ENCODE measurements at regions not wholly inside any gene's neighbourhood (a gene's known extent, or its start where the extent isn't known, plus 50 kb on each side); places are given as distances from the start of the nearest gene placed in this dataset.

DNA sequence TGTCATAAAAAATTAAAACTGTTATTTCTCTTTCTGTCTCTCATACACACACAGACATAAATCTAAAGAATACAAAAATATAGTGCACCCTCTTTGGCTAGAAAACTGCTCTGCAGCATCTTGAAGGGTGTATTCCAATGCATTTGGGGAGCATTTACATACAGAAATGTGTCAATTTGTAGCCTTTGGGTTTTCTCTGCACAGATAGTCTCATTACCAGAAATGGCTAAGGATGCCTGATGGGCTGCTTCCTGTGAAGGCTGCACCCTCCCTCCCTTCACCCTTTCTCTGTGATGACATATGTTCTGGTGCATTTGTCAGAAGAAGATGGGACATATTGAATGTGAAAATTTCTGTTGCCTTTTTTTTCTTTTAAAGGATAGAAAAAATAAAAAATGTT lies 1239.3 kb downstream of the CDH11 start:
- H3K14ac ChIP-seq (ENCODE audit: low read length), result no peak overlapping the region
- H3K79me1 ChIP-seq (ENCODE audit: low read depth, low read length), result no peaks in the 10 kb centered on the region
- no peak overlapping the region for H3K27ac ChIP-seq (replicated peaks; ENCODE audit: low read length)
- no peak for DNase-seq (ENCODE audit: low spot score)
- H3K18ac ChIP-seq (ENCODE audit: low read length), result no peak overlapping the region
- no peak overlapping the region for H2BK12ac ChIP-seq (ENCODE audit: low read length)
- H2BK15ac ChIP-seq (ENCODE audit: low read length), result no peak overlapping the region
- no peak overlapping the region for H3K23ac ChIP-seq (ENCODE audit: low read depth, low read length, poor library complexity)
- no peak overlapping the region for H2AFZ ChIP-seq (ENCODE audit: low read length)
- no peak overlapping the region for H4K91ac ChIP-seq (ENCODE audit: low read depth, low read length, poor library complexity)
- no peak overlapping the region for H3K4me2 ChIP-seq (ENCODE audit: insufficient read depth, low read length, poor library complexity, severe bottlenecking)
- H2AK5ac ChIP-seq (ENCODE audit: low read depth, low read length), result no peak overlapping the region
- no peak overlapping the region for H3K4me3 ChIP-seq (ENCODE audit: low read length in 2 of 2)
- no peaks in the 10 kb centered on the region for H3K9me3 ChIP-seq (replicated peaks in 1 of 2; ENCODE audit: control insufficient read depth in 2 of 2, insufficient read depth in 1 of 2, low read depth in 1 of 2, low read length in 2 of 2)
- no peaks in the 10 kb centered on the region for H3K27me3 ChIP-seq (ENCODE audit: control insufficient read depth in 3 of 3, insufficient read depth in 3 of 3, low read depth in 1 of 3, low read length in 3 of 3)
- no peak overlapping the region for H3K4ac ChIP-seq (ENCODE audit: low read length)
- no peak overlapping the region for H2BK5ac ChIP-seq (ENCODE audit: low read length)
- H3K9ac ChIP-seq (ENCODE audit: low read depth, low read length, poor library complexity), result no peak overlapping the region
- H4K8ac ChIP-seq (ENCODE audit: low read depth, low read length), result no peak overlapping the region
- no peaks in the 10 kb centered on the region for H3K36me3 ChIP-seq (replicated peaks in 1 of 2; ENCODE audit: control insufficient read depth in 2 of 2, insufficient read depth in 2 of 2, low read length in 2 of 2)
- H2BK120ac ChIP-seq (ENCODE audit: low read depth, low read length), result no peak overlapping the region
- peaks cover 0 to under 1% of the 10 kb centered on the region in 2 donors for H3K4me1 ChIP-seq (ENCODE audit: control insufficient read depth in 2 of 2, insufficient read depth in 1 of 2, low read depth in 1 of 2, low read length in 2 of 2)

- no peak overlapping the region for H2AK5ac ChIP-seq (ENCODE audit: low read depth, low read length)
- no peak overlapping the region for H2BK15ac ChIP-seq (ENCODE audit: low read length)
- H3K27me3 ChIP-seq (ENCODE audit: control insufficient read depth in 3 of 3, insufficient read depth in 3 of 3, low read depth in 1 of 3, low read length in 3 of 3), result no peaks in the 10 kb centered on the region
- H4K8ac ChIP-seq (ENCODE audit: low read depth, low read length), result no peak overlapping the region
- no peak for DNase-seq (ENCODE audit: low spot score)
- no peak overlapping the region for H3K4ac ChIP-seq (ENCODE audit: low read length)
- no peak overlapping the region for H4K91ac ChIP-seq (ENCODE audit: low read depth, low read length, poor library complexity)
- H3K23ac ChIP-seq (ENCODE audit: low read depth, low read length, poor library complexity), result no peak overlapping the region
- H3K9ac ChIP-seq (ENCODE audit: low read depth, low read length, poor library complexity), result no peak overlapping the region
- no peak overlapping the region for H3K27ac ChIP-seq (replicated peaks; ENCODE audit: low read length)
- H3K36me3 ChIP-seq (replicated peaks in 1 of 2; ENCODE audit: control insufficient read depth in 2 of 2, insufficient read depth in 2 of 2, low read length in 2 of 2), result no peaks in the 10 kb centered on the region
- WGBS, 2 donors (ENCODE audit: extremely low coverage in 2 of 2, insufficient read length in 2 of 2, insufficient replicate concordance in 1 of 2), result no CpG with 5 or more reads among the region's 2 CpGs
- H3K79me1 ChIP-seq (ENCODE audit: low read depth, low read length), result no peaks in the 10 kb centered on the region
- no peak overlapping the region for H3K4me2 ChIP-seq (ENCODE audit: insufficient read depth, low read length, poor library complexity, severe bottlenecking)
- no peak overlapping the region for H3K4me3 ChIP-seq (ENCODE audit: low read length in 2 of 2)
- no peaks in the 10 kb centered on the region for H3K9me3 ChIP-seq (replicated peaks in 1 of 2; ENCODE audit: control insufficient read depth in 2 of 2, insufficient read depth in 1 of 2, low read depth in 1 of 2, low read length in 2 of 2)
- no peak overlapping the region for H3K14ac ChIP-seq (ENCODE audit: low read length)
- H3K18ac ChIP-seq (ENCODE audit: low read length), result no peak overlapping the region
- H2BK12ac ChIP-seq (ENCODE audit: low read length), result no peak overlapping the region
- H3K4me1 ChIP-seq (ENCODE audit: control insufficient read depth in 2 of 2, insufficient read depth in 1 of 2, low read depth in 1 of 2, low read length in 2 of 2), result peaks cover 0 to 4% of the 10 kb centered on the region in 2 donors
- no peak overlapping the region for H2BK5ac ChIP-seq (ENCODE audit: low read length)
- no peak overlapping the region for H2BK120ac ChIP-seq (ENCODE audit: low read depth, low read length)
- H2AFZ ChIP-seq (ENCODE audit: low read length), result no peak overlapping the region
These were observed 1240.9 kb downstream of the CDH11 start for GRCh38 chr16:63880948-63881347.

- Histone ChIP-seq H2AFZ (ENCODE audit: low read length) (no peak overlapping the region), H2BK15ac (ENCODE audit: low read length) (no peak overlapping the region), H3K27me3 (ENCODE audit: control insufficient read depth in 3 of 3, insufficient read depth in 3 of 3, low read depth in 1 of 3, low read length in 3 of 3) (no peaks in the 10 kb centered on the region), H2BK5ac (ENCODE audit: low read length) (no peak overlapping the region), H3K9ac (ENCODE audit: low read depth, low read length, poor library complexity) (no peak overlapping the region), H3K4me1 (ENCODE audit: control insufficient read depth in 2 of 2, insufficient read depth in 1 of 2, low read depth in 1 of 2, low read length in 2 of 2) (peaks cover 0 to 4% of the 10 kb centered on the region in 2 donors), H3K79me1 (ENCODE audit: low read depth, low read length) (no peaks in the 10 kb centered on the region), H3K23ac (ENCODE audit: low read depth, low read length, poor library complexity) (no peak overlapping the region), H4K8ac (ENCODE audit: low read depth, low read length) (no peak overlapping the region), H3K4me3 (ENCODE audit: low read length in 2 of 2) (no peak overlapping the region), H2BK12ac (ENCODE audit: low read length) (no peak overlapping the region), H3K9me3 (replicated peaks in 1 of 2; ENCODE audit: control insufficient read depth in 2 of 2, insufficient read depth in 1 of 2, low read depth in 1 of 2, low read length in 2 of 2) (no peaks in the 10 kb centered on the region), H3K18ac (ENCODE audit: low read length) (no peak overlapping the region), H4K91ac (ENCODE audit: low read depth, low read length, poor library complexity) (no peak overlapping the region), H3K27ac (replicated peaks; ENCODE audit: low read length) (no peak overlapping the region), H2AK5ac (ENCODE audit: low read depth, low read length) (no peak overlapping the region), H3K4ac (ENCODE audit: low read length) (no peak overlapping the region), H3K4me2 (ENCODE audit: insufficient read depth, low read length, poor library complexity, severe bottlenecking) (no peak overlapping the region), H3K36me3 (replicated peaks in 1 of 2; ENCODE audit: control insufficient read depth in 2 of 2, insufficient read depth in 2 of 2, low read length in 2 of 2) (no peaks in the 10 kb centered on the region), H3K14ac (ENCODE audit: low read length) (no peak overlapping the region), H2BK120ac (ENCODE audit: low read depth, low read length) (no peak overlapping the region)
- WGBS, 2 donors (ENCODE audit: extremely low coverage in 2 of 2, insufficient read length in 2 of 2, insufficient replicate concordance in 1 of 2), result no CpG with 5 or more reads among the region's 3 CpGs
- DNase-seq (ENCODE audit: low spot score), result no peak
These were observed 1244.5 kb downstream of the CDH11 start for GRCh38 chr16:63877401-63877800.

DNA sequence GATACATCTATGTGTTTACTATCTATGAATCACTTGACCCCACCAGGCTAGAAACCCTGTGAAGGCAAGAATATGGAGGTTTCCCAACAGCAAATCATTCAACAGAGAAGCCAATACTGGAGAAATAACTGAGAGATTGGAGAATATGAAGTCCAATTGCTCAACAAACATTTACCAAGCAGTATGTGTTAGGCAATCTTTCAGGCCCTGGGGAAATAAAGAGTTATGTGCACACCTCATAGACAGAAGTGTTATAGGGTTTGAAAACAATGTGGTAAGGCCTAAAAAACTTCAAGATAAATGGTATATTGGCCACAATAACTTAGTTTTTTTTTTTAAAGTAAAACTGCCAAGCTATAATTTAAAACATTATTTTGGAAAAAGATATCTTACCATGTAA lies 1245.8 kb downstream of the CDH11 start:
- Histone ChIP-seq H3K27me3 (ENCODE audit: control insufficient read depth in 3 of 3, insufficient read depth in 3 of 3, low read depth in 1 of 3, low read length in 3 of 3) (no peaks in the 10 kb centered on the region), H3K18ac (ENCODE audit: low read length) (no peak overlapping the region), H3K9me3 (replicated peaks in 1 of 2; ENCODE audit: control insufficient read depth in 2 of 2, insufficient read depth in 1 of 2, low read depth in 1 of 2, low read length in 2 of 2) (no peaks in the 10 kb centered on the region), H2BK5ac (ENCODE audit: low read length) (no peak overlapping the region), H3K36me3 (replicated peaks in 1 of 2; ENCODE audit: control insufficient read depth in 2 of 2, insufficient read depth in 2 of 2, low read length in 2 of 2) (no peaks in the 10 kb centered on the region), H3K4ac (ENCODE audit: low read length) (no peak overlapping the region), H3K23ac (ENCODE audit: low read depth, low read length, poor library complexity) (no peak overlapping the region), H3K4me3 (ENCODE audit: low read length in 2 of 2) (no peak overlapping the region), H3K14ac (ENCODE audit: low read length) (no peak overlapping the region), H4K91ac (ENCODE audit: low read depth, low read length, poor library complexity) (no peak overlapping the region), H3K4me1 (ENCODE audit: control insufficient read depth in 2 of 2, insufficient read depth in 1 of 2, low read depth in 1 of 2, low read length in 2 of 2) (peaks cover 0 to 4% of the 10 kb centered on the region in 2 donors), H2BK15ac (ENCODE audit: low read length) (no peak overlapping the region), H3K79me1 (ENCODE audit: low read depth, low read length) (no peaks in the 10 kb centered on the region), H3K9ac (ENCODE audit: low read depth, low read length, poor library complexity) (no peak overlapping the region), H2BK120ac (ENCODE audit: low read depth, low read length) (no peak overlapping the region), H2AFZ (ENCODE audit: low read length) (no peak overlapping the region), H2AK5ac (ENCODE audit: low read depth, low read length) (no peak overlapping the region), H3K27ac (replicated peaks; ENCODE audit: low read length) (no peak overlapping the region), H4K8ac (ENCODE audit: low read depth, low read length) (no peak overlapping the region), H3K4me2 (ENCODE audit: insufficient read depth, low read length, poor library complexity, severe bottlenecking) (no peak overlapping the region), H2BK12ac (ENCODE audit: low read length) (no peak overlapping the region)
- DNase-seq (ENCODE audit: low spot score), result no peak
